Suprapubic skin (tissue), 3 donors: ENCODE measurements at regions not wholly inside any gene's neighbourhood (a gene's known extent, or its start where the extent isn't known, plus 50 kb on each side); places are given as distances from the start of the nearest gene placed in this dataset.

Experiments used
- EP300 ChIP-seq: sonication (generic); formaldehyde crosslinking; IDR thresholded peaks from one replicate; pipeline ENCODE4 v1.6.1; 2017; ENCODE audit warnings: antibody characterized with exemption
- POLR2A ChIP-seq, 2 donors: fragments of 450-650 bp; IDR thresholded peaks; one replicate each; pipeline ENCODE4 v1.6.1; 2017; ENCODE audit warnings: antibody characterized with exemption in 2 of 2, mild to moderate bottlenecking in 2 of 2, moderate library complexity in 2 of 2
- TF ChIP-seq, protein P1 (sequence below), 2 donors: fragments of 200-600 bp in 1 of 2; fragments of 450-650 bp in 1 of 2; sonication (generic) in 1 of 2; IDR thresholded peaks; one replicate each; pipeline ENCODE4 v1.5.1; 2016 to 2019; ENCODE audit warnings: antibody characterized with exemption in 2 of 2, mild to moderate bottlenecking in 1 of 2, moderate library complexity in 1 of 2

GRCh38 chr14:42070031-42070430, 463.4 kb downstream of the LRFN5 start:
- TF ChIP-seq, protein P1, sequence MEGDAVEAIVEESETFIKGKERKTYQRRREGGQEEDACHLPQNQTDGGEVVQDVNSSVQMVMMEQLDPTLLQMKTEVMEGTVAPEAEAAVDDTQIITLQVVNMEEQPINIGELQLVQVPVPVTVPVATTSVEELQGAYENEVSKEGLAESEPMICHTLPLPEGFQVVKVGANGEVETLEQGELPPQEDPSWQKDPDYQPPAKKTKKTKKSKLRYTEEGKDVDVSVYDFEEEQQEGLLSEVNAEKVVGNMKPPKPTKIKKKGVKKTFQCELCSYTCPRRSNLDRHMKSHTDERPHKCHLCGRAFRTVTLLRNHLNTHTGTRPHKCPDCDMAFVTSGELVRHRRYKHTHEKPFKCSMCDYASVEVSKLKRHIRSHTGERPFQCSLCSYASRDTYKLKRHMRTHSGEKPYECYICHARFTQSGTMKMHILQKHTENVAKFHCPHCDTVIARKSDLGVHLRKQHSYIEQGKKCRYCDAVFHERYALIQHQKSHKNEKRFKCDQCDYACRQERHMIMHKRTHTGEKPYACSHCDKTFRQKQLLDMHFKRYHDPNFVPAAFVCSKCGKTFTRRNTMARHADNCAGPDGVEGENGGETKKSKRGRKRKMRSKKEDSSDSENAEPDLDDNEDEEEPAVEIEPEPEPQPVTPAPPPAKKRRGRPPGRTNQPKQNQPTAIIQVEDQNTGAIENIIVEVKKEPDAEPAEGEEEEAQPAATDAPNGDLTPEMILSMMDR (IDR thresholded peaks at IDR 0.05): no peak
- TF ChIP-seq POLR2A (IDR thresholded peaks at IDR 0.05): no peak
- no peak for TF ChIP-seq EP300
